ENCODE measurements at regions not wholly inside any gene's neighbourhood (a gene's known extent, or its start where the extent isn't known, plus 50 kb on each side); places are given as distances from the start of the nearest gene placed in this dataset.
"Not testable (repeated sequence)": the region's sequence is repeated elsewhere in the genome, so short reads cannot be mapped to it uniquely, and the experiment has no call there.

DNA sequence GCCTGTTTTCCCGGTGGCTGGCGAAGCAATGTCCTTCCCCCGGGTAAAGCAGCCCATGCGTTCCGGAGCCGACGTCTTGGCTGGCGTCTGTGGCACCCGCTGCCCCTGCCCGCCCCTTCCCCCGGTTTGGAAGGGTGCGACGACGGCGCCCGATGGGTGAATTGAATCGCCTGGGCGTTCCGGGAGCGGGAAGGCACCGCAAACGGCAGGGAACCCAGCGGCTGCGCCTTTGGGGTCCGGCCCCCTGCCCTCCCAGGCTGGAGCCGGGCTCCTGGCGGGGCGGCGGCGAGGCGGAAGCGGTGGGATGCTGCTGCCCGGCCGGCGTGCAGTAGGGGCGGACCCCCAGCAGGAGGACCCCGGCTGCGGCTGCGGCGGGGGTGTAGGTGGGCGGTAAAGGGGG lies 123.6 kb upstream of the RHOU start:
- H3K4me3 ChIP-seq; H3K36me3 ChIP-seq; H3K4me1 ChIP-seq; H3K27me3 ChIP-seq; intact Hi-C loops (cut with DNase I; ENCODE audit: low total_unique reads); DNase-seq; H3K27ac ChIP-seq; H3K9me3 ChIP-seq: not testable (repeated sequence)

DNA sequence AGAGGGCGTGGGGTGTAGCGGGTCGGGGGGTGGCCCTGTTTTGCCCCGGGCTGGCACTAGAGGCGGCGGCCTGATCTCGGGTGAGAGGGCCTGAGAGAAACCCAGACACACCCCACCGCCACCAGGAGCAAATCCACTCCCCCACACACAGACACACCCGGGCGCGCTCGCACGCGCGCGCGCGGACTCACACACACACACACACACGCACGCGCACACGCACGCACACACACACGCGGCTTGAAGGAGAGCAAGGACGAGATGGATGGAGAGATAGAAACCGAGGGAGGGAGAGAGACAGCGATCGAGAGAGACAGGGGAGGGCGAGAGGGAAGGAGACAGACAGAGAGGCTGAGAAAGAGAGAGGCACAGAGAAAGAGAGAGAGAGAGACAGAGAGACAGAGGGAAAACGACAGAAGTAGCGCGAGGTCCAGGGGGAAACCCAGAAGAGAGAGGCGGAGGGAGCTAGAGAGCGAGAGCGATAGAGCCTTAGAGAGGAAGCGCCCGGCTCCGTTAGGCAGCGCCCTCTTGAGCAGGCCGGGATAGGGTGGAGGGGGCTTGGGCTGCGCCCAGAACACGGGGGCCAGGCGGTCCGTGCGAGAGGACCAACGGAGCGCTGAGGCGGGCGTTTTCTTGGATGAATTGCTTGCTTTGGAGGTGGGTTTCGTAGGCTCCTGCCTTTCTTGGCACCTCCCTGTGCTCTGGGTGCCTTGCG lies 113.1 kb upstream of the RHOU start:
- H3K9me3 ChIP-seq; intact Hi-C loops (cut with DNase I; ENCODE audit: low total_unique reads); H3K4me3 ChIP-seq; H3K4me1 ChIP-seq; H3K27me3 ChIP-seq; H3K27ac ChIP-seq; H3K36me3 ChIP-seq: not testable (repeated sequence)
- DNase-seq: peak; percentile 22 to 55

DNA sequence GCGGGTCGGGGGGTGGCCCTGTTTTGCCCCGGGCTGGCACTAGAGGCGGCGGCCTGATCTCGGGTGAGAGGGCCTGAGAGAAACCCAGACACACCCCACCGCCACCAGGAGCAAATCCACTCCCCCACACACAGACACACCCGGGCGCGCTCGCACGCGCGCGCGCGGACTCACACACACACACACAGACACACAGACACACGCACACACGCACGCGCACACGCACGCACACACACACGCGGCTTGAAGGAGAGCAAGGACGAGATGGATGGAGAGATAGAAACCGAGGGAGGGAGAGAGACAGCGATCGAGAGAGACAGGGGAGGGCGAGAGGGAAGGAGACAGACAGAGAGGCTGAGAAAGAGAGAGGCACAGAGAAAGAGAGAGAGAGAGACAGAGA lies 108.8 kb upstream of the RHOU start:
- H3K27me3 ChIP-seq; DNase-seq; H3K36me3 ChIP-seq; H3K4me3 ChIP-seq; H3K9me3 ChIP-seq; intact Hi-C loops (cut with DNase I; ENCODE audit: low total_unique reads); H3K4me1 ChIP-seq; H3K27ac ChIP-seq: not testable (repeated sequence)

DNA sequence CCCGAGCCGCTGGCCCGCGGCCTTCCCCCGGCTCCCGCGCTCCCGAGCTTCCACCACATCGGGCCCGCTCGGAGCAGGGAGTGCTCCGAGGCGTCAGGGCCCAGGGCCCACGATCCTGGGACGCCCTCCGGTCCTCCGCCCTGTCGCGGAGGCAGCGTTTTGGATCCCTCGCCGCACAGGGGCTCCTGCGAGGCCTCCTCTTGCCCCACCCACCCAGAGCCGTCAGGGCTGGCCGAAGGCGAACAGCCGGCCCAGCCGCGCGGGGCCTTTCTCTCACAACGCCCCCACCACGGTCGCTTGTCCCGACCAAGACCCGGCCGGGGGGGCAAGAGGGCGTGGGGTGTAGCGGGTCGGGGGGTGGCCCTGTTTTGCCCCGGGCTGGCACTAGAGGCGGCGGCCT lies 102.4 kb upstream of the RHOU start:
- H3K27me3 ChIP-seq; H3K4me1 ChIP-seq; H3K9me3 ChIP-seq; H3K4me3 ChIP-seq; H3K27ac ChIP-seq; intact Hi-C loops (cut with DNase I; ENCODE audit: low total_unique reads); H3K36me3 ChIP-seq: not testable (repeated sequence)
- peak in 1 of 2 donors; percentile 43 for DNase-seq

DNA sequence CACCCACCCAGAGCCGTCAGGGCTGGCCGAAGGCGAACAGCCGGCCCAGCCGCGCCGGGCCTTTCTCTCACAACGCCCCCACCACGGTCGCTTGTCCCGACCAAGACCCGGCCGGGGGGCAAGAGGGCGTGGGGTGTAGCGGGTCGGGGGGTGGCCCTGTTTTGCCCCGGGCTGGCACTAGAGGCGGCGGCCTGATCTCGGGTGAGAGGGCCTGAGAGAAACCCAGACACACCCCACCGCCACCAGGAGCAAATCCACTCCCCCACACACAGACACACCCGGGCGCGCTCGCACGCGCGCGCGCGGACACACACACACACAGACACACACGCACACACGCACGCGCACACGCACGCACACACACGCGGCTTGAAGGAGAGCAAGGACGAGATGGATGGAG lies 100.0 kb upstream of the RHOU start:
- H3K4me1 ChIP-seq; H3K36me3 ChIP-seq; H3K9me3 ChIP-seq; H3K27me3 ChIP-seq; intact Hi-C loops (cut with DNase I; ENCODE audit: low total_unique reads): not testable (repeated sequence)
- peak overlapping the region in 1 of 2 donors; percentile 28 for H3K4me3 ChIP-seq
- H3K27ac ChIP-seq: peak overlapping the region in 1 of 2 donors; percentile 68
- peak; percentile 46 to 72 for DNase-seq

DNA sequence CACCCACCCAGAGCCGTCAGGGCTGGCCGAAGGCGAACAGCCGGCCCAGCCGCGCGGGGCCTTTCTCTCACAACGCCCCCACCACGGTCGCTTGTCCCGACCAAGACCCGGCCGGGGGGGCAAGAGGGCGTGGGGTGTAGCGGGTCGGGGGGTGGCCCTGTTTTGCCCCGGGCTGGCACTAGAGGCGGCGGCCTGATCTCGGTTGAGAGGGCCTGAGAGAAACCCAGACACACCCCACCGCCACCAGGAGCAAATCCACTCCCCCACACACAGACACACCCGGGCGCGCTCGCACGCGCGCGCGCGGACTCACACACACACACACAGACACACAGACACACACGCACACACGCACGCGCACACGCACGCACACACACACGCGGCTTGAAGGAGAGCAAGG lies 97.8 kb upstream of the RHOU start:
- H3K9me3 ChIP-seq; H3K36me3 ChIP-seq; H3K4me1 ChIP-seq; intact Hi-C loops (cut with DNase I; ENCODE audit: low total_unique reads); H3K27me3 ChIP-seq: not testable (repeated sequence)
- DNase-seq: peak; percentile 19 to 65
- peak overlapping the region in 1 of 2 donors; percentile 42 for H3K4me3 ChIP-seq
- H3K27ac ChIP-seq: peak overlapping the region in 1 of 2 donors; percentile 69

DNA sequence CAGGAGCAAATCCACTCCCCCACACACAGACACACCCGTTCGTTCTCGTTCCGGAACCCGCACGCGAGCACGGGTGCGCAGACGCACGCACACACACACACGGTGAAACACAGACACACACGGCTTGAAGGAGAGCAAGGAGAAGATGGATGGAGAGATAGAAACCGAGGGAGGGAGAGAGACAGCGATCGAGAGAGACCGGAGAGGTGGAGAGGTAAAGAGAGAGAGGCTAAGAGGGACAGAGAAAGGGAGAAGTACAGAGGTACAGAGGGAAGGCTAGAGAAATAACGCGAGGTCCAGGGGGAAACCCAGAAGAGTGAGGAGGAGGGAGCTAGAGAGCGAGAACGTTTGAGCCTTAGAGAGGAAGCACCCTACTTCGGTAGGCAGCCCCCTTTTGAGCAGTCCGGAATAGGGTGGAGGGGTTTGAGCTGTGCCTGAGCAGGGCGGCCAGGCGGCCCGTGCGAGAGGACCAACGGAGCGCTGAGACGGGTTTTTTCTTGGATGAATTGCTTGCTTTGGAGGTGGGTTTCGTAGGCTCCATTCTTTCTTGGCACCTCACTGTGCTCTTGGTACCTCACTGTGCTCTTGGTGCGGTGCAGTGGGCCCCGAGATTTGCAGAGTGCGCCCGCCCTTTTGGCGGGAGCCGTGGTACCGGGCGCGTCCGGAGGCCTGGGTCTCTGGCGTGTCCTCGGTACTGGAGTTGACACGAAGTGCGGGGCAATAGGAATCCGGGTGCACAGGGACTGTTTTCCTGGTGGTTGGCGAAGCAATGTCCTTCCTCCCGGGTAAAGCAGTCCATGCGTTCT lies 88.4 kb upstream of the RHOU start:
- no peaks in the 10 kb centered on the region for H3K36me3 ChIP-seq
- peaks cover 0 to 44% of the 10 kb centered on the region in 2 donors for H3K27me3 ChIP-seq
- no peak for TF ChIP-seq POLR2A (IDR thresholded peaks at IDR 0.05)
- TF ChIP-seq, protein P1, sequence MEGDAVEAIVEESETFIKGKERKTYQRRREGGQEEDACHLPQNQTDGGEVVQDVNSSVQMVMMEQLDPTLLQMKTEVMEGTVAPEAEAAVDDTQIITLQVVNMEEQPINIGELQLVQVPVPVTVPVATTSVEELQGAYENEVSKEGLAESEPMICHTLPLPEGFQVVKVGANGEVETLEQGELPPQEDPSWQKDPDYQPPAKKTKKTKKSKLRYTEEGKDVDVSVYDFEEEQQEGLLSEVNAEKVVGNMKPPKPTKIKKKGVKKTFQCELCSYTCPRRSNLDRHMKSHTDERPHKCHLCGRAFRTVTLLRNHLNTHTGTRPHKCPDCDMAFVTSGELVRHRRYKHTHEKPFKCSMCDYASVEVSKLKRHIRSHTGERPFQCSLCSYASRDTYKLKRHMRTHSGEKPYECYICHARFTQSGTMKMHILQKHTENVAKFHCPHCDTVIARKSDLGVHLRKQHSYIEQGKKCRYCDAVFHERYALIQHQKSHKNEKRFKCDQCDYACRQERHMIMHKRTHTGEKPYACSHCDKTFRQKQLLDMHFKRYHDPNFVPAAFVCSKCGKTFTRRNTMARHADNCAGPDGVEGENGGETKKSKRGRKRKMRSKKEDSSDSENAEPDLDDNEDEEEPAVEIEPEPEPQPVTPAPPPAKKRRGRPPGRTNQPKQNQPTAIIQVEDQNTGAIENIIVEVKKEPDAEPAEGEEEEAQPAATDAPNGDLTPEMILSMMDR (IDR thresholded peaks at IDR 0.05): no peak
- peak overlapping the region; percentile 27 to 48 for H3K4me3 ChIP-seq
- no peaks in the 10 kb centered on the region for H3K9me3 ChIP-seq
- H3K27ac ChIP-seq: peak overlapping the region in 1 of 2 donors; percentile 62
- peak; percentile 31 to 33 for DNase-seq
- intact Hi-C loops (cut with DNase I; ENCODE audit: low total_unique reads): no loop called here
- H3K4me1 ChIP-seq: peaks cover 0 to 17% of the 10 kb centered on the region in 2 donors

DNA sequence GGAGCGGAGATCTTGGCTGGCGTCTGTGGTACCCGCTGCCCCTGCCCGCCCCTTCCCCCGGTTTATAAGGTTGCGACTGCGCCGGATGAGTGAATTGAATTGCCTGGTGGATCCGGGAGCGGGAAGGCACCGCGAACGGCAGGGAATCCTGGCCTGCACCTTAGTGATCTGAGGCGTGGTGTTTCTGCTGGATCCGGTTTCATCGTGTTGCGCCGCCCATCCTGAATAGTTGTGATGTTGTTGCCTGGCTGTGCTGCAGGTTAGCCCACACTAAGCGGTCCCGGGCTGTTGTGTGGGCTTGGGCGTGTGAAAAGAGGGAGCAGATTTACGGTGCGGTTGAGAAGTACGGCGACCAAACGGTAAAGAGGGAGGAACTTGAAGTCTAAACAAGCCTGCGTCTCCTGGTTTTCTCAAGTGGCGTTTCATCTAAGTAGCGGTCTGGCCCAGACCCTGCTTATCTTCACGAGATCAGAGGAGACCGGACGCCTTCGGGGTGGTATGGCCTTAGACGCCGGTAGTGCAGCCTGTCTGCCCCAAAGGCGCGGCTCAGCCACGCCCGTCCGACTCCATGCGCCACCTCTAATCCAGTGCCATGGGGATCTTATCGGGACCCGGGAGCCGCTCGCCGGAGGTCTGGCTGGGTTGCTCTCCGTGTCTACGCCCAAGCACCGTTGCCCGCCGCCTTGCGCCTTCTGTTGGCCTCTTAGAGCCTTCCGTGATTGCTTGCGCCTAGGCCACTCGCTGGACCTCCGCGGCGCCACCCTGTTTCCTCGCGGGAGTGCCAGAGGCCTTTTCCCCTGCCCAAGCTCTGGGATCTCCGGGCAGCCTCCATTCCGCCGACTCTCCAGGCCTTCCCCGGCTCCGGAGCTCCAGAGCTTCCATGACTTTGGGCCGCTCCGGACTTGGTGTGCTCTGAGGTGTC lies 87.5 kb upstream of the RHOU start:
- intact Hi-C loops (cut with DNase I; ENCODE audit: low total_unique reads): no loop called here
- Histone ChIP-seq H3K4me1 (peaks cover 0 to 17% of the 10 kb centered on the region in 2 donors), H3K9me3 (no peaks in the 10 kb centered on the region), H3K27me3 (peaks cover 0 to 46% of the 10 kb centered on the region in 2 donors), H3K27ac (peak overlapping the region in 1 of 2 donors; percentile 62), H3K4me3 (peak overlapping the region; percentile 27 to 48), H3K36me3 (no peaks in the 10 kb centered on the region)
- peak in 1 of 2 donors; percentile 19 for TF ChIP-seq POLR2A (IDR thresholded peaks at IDR 0.05)
- TF ChIP-seq, protein P1 (IDR thresholded peaks at IDR 0.05): no peak
- DNase-seq: peak; percentile 25 to 44
